Right lobe of liver (tissue), 4 donors: ENCODE measurements at regions not wholly inside any gene's neighbourhood (a gene's known extent, or its start where the extent isn't known, plus 50 kb on each side); places are given as distances from the start of the nearest gene placed in this dataset.

Experiments used
- CTCF ChIP-seq, 4 donors: fragments of 200-600 bp in 3 of 4; fragments of 450-650 bp in 1 of 4; IDR thresholded peaks; one replicate each; pipeline versions ENCODE4 v1.5.1 to v1.8.0; 2016 to 2022; ENCODE audit warnings: antibody characterized with exemption in 4 of 4, mild to moderate bottlenecking in 2 of 4
- POLR2A ChIP-seq: fragments of 450-650 bp; IDR thresholded peaks from one replicate; pipeline ENCODE4 v1.6.1; 2017; ENCODE audit warnings: antibody characterized with exemption, mild to moderate bottlenecking
- donor health status: DM: no; HTN: no; CAD: no.
- donor health status: DM: no; HTN: no; CAD: no.
- donor health status: DM: no; HTN: yes; CAD: no.

DNA sequence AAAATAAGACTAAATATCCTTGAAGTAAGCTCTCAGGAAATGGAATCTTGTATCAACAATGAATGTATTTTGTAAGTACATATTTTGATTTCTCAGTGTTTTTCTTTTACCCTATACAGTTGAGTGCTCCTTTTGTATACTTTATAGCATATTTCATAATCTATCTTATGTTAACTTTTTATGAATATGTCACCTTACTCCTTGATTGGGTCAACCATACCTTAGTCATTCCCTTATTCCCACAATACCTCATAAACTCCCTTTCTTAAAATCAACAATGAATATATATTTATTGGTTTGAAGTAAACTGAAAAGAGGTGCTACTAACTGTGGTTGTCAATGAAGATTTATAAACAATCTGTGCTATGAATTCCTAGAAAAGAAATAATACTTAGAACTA lies 686.2 kb downstream of the METTL15 start:
- TF ChIP-seq CTCF (IDR thresholded peaks at IDR 0.05): no peak
- no peak for TF ChIP-seq POLR2A
